ENCODE measurements at regions not wholly inside any gene's neighbourhood (a gene's known extent, or its start where the extent isn't known, plus 50 kb on each side); places are given as distances from the start of the nearest gene placed in this dataset.

DNA sequence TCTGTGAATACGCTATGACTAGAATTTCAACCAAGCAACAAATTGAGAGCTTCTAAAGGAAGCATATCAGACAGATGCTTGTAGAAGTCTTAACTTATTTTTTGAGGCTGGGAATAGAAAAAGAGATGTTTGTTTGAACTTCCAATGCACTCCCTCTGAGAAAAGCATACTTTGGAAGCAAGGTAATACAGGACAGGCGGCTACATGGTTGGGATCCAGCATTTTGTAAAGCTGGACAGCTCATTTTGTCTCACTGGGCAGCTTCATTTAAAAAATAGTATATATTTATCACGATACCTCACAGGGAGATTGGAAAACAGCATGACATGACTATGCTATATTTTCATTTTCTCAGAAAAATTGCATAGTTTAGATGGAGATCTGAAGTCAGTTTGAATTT, 821.3 kb upstream of the API5 start:
- TF ChIP-seq, protein P1, sequence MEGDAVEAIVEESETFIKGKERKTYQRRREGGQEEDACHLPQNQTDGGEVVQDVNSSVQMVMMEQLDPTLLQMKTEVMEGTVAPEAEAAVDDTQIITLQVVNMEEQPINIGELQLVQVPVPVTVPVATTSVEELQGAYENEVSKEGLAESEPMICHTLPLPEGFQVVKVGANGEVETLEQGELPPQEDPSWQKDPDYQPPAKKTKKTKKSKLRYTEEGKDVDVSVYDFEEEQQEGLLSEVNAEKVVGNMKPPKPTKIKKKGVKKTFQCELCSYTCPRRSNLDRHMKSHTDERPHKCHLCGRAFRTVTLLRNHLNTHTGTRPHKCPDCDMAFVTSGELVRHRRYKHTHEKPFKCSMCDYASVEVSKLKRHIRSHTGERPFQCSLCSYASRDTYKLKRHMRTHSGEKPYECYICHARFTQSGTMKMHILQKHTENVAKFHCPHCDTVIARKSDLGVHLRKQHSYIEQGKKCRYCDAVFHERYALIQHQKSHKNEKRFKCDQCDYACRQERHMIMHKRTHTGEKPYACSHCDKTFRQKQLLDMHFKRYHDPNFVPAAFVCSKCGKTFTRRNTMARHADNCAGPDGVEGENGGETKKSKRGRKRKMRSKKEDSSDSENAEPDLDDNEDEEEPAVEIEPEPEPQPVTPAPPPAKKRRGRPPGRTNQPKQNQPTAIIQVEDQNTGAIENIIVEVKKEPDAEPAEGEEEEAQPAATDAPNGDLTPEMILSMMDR (conservative IDR thresholded peaks at IDR 0.05 in 1 of 2, IDR thresholded peaks at IDR 0.05 in 1 of 2; ENCODE audit: low read depth in 1 of 2, low read length in 2 of 2), result no peak
- no peak for TF ChIP-seq EZH2 (IDR thresholded peaks at IDR 0.05; ENCODE audit: low read length, missing control alignments)
